ENCODE measurements at regions not wholly inside any gene's neighbourhood (a gene's known extent, or its start where the extent isn't known, plus 50 kb on each side); places are given as distances from the start of the nearest gene placed in this dataset.

DNA sequence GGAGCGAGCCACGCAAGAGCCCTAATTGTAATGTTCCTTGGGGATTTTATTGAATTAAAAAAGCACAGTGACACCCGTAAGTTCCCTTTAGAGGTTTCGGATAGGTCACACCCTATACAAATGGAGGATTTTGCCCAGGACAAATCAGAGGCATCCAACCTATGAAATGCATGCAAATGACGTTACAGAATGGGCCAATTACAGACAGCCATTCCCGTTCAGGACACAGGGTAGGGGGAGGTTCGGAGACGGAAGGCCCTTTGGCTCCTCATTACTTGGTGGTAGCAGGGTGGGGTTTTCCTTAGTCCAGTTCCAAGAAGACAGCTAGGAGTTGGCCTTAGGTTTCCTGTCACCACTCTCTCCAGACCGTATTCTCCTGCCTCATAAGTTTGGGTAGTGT lies 754.1 kb downstream of the IPMK start:
- H3K4me1 ChIP-seq, result no peaks in the 10 kb centered on the region
- H3K4me1 Mint-ChIP-seq (ENCODE audit: low read depth, unreplicated experiment), result no peaks in the 10 kb centered on the region
- H3K27me3 ChIP-seq (replicated peaks; ENCODE audit: control insufficient read depth, insufficient read depth, low read length), result no peaks in the 10 kb centered on the region
- no peak overlapping the region for H3K4me3 Mint-ChIP-seq (ENCODE audit: unreplicated experiment)
- no peak for DNase-seq
- no peaks in the 10 kb centered on the region for H3K27me3 Mint-ChIP-seq (ENCODE audit: insufficient read depth, unreplicated experiment)
- ChIA-PET POLR2A (no interaction called here), CTCF (no interaction called here)
- no peaks in the 10 kb centered on the region for H3K9me3 Mint-ChIP-seq (ENCODE audit: unreplicated experiment)
- intact Hi-C loops (cut with micrococcal nuclease; ENCODE audit: unreplicated experiment), result no loop called here
- H3K36me3 Mint-ChIP-seq (ENCODE audit: insufficient read depth, unreplicated experiment), result no peaks in the 10 kb centered on the region
- no peak overlapping the region for H3K27ac Mint-ChIP-seq (ENCODE audit: unreplicated experiment)
- no peaks in the 10 kb centered on the region for H3K9me3 ChIP-seq
- no peaks in the 10 kb centered on the region for H3K36me3 ChIP-seq (ENCODE audit: control insufficient read depth, insufficient read depth, low read length)
- TF ChIP-seq, protein P1, sequence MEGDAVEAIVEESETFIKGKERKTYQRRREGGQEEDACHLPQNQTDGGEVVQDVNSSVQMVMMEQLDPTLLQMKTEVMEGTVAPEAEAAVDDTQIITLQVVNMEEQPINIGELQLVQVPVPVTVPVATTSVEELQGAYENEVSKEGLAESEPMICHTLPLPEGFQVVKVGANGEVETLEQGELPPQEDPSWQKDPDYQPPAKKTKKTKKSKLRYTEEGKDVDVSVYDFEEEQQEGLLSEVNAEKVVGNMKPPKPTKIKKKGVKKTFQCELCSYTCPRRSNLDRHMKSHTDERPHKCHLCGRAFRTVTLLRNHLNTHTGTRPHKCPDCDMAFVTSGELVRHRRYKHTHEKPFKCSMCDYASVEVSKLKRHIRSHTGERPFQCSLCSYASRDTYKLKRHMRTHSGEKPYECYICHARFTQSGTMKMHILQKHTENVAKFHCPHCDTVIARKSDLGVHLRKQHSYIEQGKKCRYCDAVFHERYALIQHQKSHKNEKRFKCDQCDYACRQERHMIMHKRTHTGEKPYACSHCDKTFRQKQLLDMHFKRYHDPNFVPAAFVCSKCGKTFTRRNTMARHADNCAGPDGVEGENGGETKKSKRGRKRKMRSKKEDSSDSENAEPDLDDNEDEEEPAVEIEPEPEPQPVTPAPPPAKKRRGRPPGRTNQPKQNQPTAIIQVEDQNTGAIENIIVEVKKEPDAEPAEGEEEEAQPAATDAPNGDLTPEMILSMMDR (IDR thresholded peaks at IDR 0.05; ENCODE audit: insufficient read depth in 1 of 2, low read depth in 1 of 2, low read length in 1 of 2, severe bottlenecking in 1 of 2, unreplicated experiment in 1 of 2), result no peak
- BruUV-seq (replicated peaks), result no TSS peak
- H3K4me3 ChIP-seq (ENCODE audit: low read depth, low read length), result no peak overlapping the region

DNA sequence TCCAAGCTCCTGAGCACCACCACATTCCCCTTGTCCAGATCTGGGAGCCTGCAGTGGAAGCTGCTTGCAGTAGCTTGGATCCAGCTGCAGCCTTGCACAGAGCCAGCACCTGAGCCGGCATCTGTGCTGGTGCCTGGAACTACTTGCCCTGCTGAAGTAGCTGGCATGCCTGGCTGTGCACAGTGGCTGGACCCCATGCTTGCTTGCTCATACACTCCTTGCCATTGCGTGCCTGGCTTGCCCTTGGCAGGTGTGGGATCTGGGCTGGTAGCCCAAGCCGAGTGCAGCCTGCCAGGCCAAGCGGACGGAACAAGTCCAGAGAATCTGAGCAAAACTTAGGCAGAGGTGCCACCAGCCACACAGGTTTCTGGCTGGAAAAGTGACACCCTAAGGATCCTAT lies 759.9 kb downstream of the IPMK start:
- Mint-ChIP-seq H3K27ac (ENCODE audit: unreplicated experiment) (no peak overlapping the region), H3K36me3 (ENCODE audit: insufficient read depth, unreplicated experiment) (no peaks in the 10 kb centered on the region), H3K4me1 (ENCODE audit: low read depth, unreplicated experiment) (no peaks in the 10 kb centered on the region), H3K4me3 (ENCODE audit: unreplicated experiment) (no peak overlapping the region), H3K27me3 (ENCODE audit: insufficient read depth, unreplicated experiment) (no peaks in the 10 kb centered on the region), H3K9me3 (ENCODE audit: unreplicated experiment) (peaks cover 9% of the 10 kb centered on the region)
- POLR2A ChIA-PET, result interaction anchor here (1.1 kb wide), 1 partner anchor 28 kb away, joined by 3 read pairs; no protein-coding TSS in a partner anchor
- no TSS peak for BruUV-seq (replicated peaks)
- TF ChIP-seq, protein P1 (IDR thresholded peaks at IDR 0.05; ENCODE audit: insufficient read depth in 1 of 2, low read depth in 1 of 2, low read length in 1 of 2, severe bottlenecking in 1 of 2, unreplicated experiment in 1 of 2), result no peak
- H3K4me1 ChIP-seq, result no peaks in the 10 kb centered on the region
- H3K4me3 ChIP-seq (ENCODE audit: low read depth, low read length), result no peak overlapping the region
- intact Hi-C loops (cut with micrococcal nuclease; ENCODE audit: unreplicated experiment), result no loop called here
- CTCF ChIA-PET, result no interaction called here
- no peak for DNase-seq
- H3K9me3 ChIP-seq, result no peaks in the 10 kb centered on the region
- H3K27me3 ChIP-seq (replicated peaks; ENCODE audit: control insufficient read depth, insufficient read depth, low read length), result no peaks in the 10 kb centered on the region
- no peaks in the 10 kb centered on the region for H3K36me3 ChIP-seq (ENCODE audit: control insufficient read depth, insufficient read depth, low read length)

DNA sequence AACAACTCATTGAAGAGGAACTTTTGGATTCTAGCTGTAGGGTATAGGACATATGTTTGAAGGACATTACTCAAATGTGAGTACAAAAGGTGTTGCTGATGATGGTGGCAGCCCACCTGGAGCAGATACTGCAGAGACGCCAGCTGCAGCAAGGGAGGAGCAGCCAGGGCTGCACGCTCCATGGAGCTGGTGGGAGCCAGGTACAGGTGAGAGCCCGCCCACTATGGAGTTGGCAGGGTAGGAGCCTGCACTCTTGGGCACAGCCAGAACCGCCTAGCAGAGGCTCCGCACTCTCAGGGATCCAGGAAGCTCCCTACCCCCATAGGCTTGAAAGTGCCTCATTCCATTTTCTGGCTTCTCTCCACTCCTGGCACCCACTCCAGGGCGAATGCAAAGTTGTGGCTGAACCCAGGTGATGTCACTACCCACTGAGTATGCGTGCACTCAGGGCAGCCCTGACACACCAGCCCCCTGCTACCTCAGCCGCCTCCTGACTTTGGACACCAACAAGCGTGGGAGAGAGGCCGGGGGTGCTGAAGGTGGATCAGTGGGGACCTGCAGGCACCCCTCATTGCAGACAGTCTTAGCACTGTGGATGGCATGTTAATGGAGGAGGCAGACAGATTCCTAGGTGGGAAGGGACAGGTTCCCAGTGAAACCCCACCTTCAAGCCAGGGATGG lies 761.1 kb downstream of the IPMK start:
- no peak for DNase-seq
- BruUV-seq (replicated peaks), result no TSS peak
- Mint-ChIP-seq H3K27me3 (ENCODE audit: insufficient read depth, unreplicated experiment) (no peaks in the 10 kb centered on the region), H3K9me3 (ENCODE audit: unreplicated experiment) (peaks cover 9% of the 10 kb centered on the region), H3K27ac (ENCODE audit: unreplicated experiment) (no peak overlapping the region), H3K36me3 (ENCODE audit: insufficient read depth, unreplicated experiment) (no peaks in the 10 kb centered on the region), H3K4me1 (ENCODE audit: low read depth, unreplicated experiment) (no peaks in the 10 kb centered on the region), H3K4me3 (ENCODE audit: unreplicated experiment) (no peak overlapping the region)
- Histone ChIP-seq H3K4me3 (ENCODE audit: low read depth, low read length) (no peak overlapping the region), H3K27me3 (replicated peaks; ENCODE audit: control insufficient read depth, insufficient read depth, low read length) (no peaks in the 10 kb centered on the region), H3K4me1 (no peaks in the 10 kb centered on the region), H3K36me3 (ENCODE audit: control insufficient read depth, insufficient read depth, low read length) (no peaks in the 10 kb centered on the region), H3K9me3 (no peaks in the 10 kb centered on the region)
- CTCF ChIA-PET, result no interaction called here
- intact Hi-C loops (cut with micrococcal nuclease; ENCODE audit: unreplicated experiment), result no loop called here
- POLR2A ChIA-PET, result interaction anchor here (1.1 kb wide), 1 partner anchor 29 kb away, joined by 3 read pairs; no protein-coding TSS in a partner anchor
- TF ChIP-seq, protein P1 (IDR thresholded peaks at IDR 0.05; ENCODE audit: insufficient read depth in 1 of 2, low read depth in 1 of 2, low read length in 1 of 2, severe bottlenecking in 1 of 2, unreplicated experiment in 1 of 2), result no peak

Data from Caco-2 (cell line).